Hematopoietic multipotent progenitor cell treated with erythropoietin and hydrocortisone succinate and interleukin-3 and kit ligand, for 15 days (in vitro differentiated cells): ENCODE measurements at regions not wholly inside any gene's neighbourhood (a gene's known extent, or its start where the extent isn't known, plus 50 kb on each side); places are given as distances from the start of the nearest gene placed in this dataset.
"Not testable (repeated sequence)": the region's sequence is repeated elsewhere in the genome, so short reads cannot be mapped to it uniquely, and the experiment has no call there.

Experiments
- DNase-seq: peaks from one replicate; pipeline ENCODE4 v3.0.0-alpha.2; 2015; ENCODE audit warnings: low spot score

DNA sequence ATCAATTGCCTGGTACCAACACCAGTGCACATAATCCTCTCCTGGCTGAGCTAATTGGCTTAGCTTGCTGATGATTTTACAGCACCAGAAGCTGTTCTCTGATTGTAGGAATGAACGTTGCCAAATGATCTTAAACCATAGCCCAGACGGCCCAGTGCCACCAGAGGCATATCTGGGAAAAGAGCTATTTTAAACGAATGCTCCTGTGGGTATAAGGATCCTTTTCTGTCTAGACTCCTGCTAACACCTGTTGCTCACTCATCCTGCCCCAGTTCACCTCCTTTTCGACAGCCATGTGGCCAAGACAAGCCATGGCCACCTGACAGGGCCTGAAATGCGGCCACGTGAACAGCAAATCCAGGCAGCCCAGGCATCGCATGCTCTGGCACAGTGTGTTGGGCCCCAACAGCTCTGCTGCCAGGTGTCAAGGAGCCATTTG, 289.9 kb upstream of the SLC30A5 start:
- no peak for DNase-seq

DNA sequence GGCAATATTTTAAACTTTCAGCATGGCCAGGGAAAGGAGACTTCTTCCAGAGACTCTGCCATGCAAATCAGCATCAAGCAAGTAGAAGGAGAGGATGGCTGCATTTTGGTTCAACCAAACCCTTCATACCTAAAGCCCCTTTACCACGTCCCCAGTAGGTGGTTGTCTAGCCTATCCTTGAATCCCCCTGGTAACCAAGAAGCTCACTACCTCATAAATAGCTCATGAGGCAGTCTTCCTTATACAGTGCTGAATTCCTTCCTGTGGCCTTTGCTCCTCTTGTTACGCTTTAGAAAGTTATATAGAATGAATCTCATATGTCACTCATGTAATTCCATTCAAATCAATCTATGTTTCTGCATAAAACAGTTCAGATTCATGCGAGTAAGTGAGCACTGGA, 289.5 kb upstream of the SLC30A5 start:
- no peak for DNase-seq

DNA sequence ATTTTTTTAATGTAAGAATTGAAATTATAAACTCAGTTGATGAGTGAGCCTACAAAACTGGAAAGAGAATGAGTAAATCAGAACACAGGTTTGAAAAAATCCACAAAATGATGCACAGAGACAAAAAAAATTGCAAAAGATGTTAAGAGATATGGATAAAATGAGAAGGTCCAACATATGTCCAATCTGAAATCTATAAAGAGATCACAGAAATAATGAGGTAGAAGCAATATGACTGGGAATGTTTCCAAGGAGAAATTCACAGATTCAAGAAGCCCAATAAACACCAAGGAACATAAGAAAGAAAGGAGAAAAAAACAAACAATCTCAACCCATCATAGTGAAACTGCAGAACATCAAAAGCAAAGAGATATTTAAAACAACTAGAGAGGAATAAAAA, 288.4 kb upstream of the SLC30A5 start:
- DNase-seq, result no peak

DNA sequence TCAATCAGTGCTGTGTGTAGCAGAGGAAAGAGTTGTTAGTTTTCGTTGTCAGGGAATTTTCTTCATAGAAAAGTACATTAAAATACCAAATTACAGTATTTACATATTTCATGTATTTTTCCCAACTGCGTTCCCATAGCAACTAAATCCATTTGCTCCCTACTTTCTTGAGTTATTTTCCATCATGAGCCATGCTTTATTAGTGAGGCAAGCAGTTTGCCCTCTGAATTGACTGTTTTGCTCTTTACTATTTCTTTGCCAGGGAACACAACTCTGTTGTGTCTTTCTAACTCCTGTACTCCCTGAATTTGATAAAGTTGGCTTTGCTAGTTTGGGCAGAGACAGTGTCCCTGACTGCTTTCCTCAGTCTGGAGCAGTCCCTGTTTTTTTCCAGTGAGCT, 276.2 kb upstream of the SLC30A5 start:
- no peak for DNase-seq

DNA sequence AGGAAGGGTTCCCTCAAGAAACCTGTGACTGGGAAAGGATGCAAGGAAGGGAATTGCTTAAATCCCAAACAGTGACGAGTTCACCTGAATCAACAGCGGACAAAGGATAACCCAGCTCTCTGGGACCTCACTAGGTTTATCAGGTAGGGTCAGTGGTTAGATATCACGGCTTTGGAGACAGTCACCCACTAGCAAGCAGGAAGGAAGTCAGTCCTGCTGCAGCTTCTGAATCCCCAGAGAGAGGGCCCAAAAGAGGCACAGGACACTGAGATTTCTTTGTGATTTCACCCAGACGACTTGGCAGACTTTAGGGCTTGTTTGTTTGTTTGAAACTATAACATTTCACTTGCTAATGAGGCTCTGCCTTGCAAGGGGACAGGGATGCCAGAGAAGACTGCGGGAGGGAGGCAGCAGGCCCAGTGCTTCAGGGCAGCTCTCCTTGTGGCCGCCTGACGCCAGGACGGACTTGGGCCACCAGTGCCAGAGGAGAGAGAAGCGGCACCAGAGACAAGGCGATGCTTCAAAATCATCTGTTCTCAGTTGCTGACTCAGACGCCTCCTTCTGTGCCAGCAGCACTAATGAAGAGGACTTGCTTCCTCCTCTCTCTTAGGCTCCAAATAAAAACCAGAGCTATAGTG, 275.6 kb upstream of the SLC30A5 start:
- no peak for DNase-seq

DNA sequence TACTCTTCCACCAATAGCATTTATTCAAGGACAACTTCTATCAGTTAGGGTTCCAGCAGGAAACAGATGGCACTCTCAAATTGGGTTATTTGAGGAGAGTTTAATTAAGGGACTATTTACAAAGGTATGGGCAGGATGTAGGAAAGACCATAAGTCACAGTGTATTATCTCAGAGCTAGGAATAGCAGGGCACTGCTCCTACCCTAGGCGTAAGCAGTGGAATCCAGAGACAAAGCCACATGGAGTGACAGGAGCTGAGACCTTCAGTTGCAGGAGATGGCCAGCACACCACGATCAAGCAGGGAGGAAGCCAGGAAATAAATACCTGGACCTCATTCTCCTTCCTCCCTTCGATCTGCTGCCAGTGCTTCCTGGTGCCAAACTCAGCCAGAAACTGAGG, 274.9 kb upstream of the SLC30A5 start:
- no peak for DNase-seq

DNA sequence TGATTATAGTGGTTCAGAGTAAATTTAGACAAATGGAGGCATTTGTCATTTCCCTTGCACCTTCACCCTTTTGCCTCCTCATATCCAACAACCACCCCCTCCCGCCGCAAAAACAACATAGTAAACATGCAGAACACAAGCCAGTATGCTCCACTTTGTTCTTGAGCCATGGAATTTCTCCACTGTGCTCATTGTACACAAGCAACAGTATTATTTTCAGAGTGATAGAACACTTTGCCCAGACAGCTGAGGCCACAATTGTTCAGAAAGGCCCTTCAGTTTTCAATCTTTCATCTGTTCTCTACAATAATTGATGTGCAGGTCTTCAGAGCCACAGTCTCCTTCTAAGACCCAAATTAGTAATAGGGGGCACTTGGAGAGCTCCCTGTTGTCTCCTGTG, 272.8 kb upstream of the SLC30A5 start:
- no peak for DNase-seq

DNA sequence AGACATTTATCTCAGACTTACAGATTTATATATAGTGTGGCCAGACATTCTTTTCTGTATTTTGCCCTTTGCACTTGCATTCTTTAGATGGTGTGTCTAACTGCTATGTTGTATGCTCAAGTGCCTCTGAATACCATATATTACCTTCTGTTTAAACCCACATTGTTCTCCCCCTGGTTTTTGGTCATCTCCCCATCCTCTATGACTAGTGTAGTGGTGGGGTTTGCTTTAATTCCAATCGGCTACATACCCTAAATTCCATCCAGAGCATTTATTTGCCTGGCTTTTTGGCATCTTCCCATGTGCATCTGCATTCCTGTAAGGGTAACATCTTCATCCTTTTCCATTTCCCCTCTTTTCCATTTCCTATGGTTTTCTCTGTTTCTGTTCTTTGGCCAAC, 271.0 kb upstream of the SLC30A5 start:
- no peak for DNase-seq

DNA sequence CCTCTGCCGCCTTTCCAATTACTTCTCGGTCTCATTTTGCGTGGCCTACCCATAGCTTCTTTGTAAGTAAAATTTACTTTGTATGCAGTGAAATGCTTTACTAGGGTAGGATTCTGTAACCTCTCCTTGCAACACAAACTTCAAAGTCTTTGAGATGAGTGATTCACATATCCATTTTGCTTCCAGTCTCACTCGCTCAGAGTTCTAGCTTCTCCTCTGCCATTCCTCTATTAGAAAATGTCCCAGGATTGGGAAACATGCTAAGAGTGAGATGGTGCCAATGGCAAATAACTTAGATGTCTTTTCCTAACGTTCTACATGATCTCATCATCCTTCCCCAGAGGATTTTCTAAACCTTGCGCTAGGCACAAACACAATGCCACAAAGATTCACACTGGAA, 270.5 kb upstream of the SLC30A5 start:
- no peak for DNase-seq

DNA sequence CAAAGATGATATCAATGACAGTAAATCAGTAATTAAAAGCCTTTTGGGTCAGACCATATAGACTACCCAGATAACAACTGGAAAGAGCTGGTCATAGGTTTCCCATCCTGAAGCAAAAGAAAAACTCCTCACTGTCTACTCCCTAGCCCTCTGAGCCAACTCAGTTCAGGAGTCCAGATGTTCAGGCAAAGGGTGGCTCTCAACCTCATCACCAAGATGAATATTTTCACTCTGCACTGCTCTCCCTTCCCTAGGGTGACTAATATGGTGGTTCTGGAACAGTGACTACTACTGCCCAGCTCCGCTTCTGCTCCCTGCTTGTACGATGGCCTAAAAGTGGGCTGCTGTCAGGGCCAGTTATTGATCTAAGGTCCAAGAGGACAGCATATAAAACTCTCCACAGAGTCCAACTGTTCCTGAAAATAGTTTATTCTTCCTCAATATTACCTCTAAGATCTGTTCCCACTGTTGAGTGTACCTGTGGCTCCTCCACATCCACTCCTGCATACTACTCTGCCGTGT, 263.4 kb upstream of the SLC30A5 start:
- no peak for DNase-seq

DNA sequence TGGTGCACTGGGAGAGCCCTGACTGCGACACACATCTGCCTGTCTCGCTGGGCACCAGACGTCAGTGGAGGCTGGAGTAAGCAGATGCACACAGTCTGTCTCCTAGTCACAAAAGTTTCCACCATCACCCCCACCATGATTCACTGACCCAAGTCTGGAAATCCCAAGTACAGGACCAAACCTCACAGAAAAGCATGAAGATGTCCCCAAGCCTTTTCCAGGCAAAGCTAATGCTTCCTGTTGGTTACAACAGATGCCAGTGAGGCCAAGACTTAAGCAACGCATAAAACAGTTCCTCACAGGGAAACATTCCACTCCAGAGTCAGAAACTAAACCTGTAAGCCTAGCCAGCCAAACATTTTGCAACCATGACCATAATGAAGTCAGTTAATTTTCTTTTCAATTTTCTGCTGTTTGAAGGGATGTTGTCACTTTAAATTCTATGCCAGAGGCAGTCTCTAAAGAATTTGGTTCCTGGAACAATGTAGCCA, 259.3 kb upstream of the SLC30A5 start:
- no peak for DNase-seq

DNA sequence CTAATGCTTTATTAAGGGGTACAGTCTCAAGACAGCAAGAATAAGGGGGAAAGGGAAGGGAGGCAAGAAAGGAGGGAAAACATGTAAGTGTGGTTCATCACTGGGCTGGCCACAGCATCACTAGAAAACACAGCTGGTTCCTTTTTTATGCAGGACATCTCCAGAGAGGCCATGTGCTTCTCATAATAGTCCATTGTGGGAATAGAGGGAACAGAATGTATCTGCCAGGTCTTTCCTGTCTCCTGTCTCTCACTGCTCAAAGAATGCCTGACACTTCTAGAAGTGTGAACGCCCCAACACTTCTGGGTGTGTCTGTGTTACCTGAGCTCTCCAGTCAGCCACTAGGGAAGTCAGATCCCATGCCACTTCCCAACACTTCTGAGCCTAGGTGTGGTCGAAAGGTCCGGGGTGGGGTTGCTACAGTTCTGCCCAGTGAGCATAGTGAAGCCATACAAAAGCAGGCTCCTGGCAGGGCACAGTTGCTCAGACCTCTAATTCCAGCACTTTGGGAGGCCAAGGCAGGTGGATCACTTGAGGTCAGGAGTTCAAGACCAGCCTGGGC, 255.6 kb upstream of the SLC30A5 start:
- no peak for DNase-seq

DNA sequence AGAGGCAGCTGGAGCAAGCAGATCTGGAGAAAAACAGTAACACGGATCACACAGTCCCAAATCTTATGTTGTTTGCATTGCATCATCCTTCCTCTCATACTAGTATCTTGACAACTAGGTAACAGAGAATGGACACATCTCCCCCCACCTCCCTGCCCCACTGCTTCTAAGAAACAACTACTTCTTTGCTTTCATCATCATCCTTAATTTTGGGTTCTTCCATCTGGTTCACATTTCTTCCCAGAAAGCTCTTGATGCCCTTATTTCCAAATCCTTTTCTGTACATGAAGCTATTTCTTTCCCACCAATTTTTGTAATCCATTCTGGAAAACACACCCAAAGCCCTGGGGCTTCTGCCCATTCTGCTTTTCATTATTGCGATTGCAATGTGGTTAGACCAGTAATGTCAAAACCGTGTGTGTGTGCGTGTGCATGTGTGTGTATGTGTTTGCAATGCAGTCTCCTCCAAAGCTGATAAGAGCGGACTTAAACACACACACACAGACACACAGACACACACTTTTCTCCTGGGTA, 254.7 kb upstream of the SLC30A5 start:
- no peak for DNase-seq

DNA sequence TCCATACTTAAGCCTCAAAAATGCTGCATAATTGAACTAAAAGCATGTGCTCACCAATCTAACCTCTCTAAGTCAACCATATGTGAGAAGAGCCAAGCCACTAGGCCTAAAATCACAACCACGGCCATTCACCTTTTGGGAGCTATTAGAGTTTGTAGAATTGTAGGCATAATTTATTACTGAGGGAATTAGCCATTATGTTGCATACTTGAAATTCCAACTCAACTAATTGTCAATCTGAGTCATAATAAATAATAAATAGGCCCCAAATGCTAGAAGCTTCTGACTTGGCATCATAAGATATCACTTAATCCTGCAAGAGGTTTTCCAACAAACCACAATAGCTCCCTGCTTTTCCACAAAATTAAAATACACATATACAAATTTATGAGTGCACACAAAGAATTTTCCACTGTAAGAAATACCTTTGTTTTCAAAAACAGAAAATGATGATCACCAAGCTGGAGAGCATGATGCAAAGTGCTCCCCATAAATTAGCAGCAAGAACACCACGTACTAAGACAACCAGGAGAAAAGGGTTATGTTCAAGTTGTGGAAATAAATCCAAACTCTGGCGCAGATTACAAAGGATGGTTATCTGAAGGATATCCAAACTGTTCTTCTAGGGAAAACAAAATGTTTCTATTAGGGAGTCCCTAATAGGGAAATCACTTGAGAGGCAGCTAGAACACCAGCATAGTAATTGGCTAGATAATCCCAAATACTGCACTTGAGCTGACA, 250.0 kb upstream of the SLC30A5 start:
- no peak for DNase-seq

DNA sequence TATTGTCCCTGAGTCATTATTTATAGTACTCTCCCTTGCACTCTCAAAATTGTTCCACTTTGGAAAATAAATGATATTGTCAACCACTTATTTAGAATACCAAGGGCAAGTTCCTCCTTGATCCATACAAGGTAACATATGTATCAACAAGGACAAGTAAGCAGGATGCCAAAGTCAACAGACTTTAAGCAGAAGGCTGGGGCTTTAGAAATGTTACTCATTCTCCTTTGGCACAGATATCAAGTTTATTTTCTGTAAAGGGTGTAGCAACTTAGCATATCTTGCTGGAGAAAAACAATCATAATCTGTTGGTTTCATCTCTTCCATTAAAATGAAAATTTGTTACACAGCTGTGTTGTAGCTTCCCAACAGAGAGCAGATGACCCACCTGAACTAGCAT, 248.7 kb upstream of the SLC30A5 start:
- DNase-seq, result no peak

DNA sequence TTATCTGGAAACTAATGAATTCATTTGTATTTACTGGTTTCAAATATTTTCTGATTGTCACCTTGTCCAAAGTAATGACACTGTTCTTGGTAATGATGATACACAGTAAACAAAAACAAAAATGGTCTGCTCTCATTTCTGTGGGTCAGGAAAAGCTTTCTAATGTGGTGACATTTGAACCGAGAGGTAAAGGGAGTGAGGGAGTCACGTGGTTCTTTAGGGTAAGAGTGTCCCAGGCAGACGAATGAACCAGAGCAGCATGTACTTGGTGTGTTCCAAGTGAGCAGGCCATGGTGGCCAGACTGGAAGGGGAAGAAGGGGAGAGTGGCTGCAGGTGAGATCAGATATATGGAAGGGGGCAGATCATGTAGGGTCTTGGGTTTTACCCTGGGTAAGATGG, 247.0 kb upstream of the SLC30A5 start:
- no peak for DNase-seq

DNA sequence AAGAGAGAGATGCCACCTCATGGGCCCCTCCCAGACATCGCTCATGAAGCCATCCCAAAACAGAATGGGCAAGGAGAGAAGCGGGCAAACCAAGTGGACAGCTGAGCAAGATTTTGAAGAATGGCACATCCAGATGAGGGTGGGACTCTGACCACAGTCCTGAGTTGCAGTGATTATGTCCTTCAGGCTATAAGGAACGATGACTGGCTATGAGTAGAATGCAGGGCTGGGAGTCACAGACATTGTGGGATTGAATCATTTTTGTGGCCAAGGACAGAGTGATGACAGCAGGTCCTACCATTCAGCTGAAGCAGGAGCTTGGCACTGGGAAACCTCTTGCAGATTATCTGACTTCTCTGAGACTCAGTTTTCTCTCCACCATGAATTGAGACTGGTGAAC, 245.7 kb upstream of the SLC30A5 start:
- no peak for DNase-seq

DNA sequence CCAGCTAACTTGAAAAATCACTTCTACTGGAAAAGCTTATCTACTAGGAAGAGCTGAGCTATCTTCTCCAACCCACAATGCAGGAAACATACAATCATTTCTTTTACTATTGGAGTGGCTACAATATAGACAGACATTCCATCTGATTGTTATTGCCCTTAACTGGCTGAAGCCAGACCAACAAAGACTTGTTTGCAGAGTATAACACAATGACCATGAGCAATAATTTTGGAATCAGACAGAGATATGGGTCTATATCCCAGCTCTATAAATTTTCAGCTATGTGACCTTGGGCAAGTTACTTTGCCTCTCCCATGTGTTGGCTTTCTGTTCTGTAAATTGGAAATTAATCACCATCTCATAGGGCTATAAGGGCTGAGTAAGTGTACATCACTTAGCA, 244.7 kb upstream of the SLC30A5 start:
- no peak for DNase-seq

DNA sequence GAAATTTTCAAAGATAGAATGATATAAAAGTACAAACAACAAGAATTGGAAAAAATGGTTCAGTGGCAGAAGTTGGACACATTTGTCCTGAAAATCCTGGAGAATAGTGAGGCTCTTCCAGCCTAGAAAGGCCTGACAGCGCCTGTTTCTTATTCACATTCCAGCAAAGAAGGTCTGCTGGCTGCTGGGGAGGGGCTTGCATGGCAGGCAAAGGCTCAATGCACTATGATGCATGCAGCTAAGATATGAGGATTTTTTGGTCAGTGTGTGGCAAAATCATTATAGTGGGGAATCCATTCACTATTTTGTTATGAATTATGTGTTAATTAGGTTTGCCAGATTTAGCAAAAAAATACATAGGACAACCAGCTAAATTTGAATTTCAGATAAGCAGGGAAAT, 243.9 kb upstream of the SLC30A5 start:
- DNase-seq, result no peak

DNA sequence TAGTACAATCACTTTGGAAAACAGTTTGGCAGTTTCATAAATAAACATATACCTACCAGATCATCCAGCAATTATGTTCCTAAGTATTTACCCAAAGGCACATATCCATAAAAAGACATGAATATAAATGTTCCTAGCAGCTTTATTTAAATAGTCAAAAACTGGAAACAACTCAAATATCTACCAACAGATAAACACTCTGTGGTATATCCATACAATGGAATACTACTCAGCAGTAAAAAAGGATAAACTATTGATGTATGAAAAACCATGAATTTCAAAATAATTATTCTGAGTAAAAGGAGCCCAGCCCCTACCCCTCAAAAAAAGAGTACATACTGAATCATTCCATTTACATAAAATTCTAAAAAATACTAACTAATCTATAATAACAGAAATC, 232.7 kb upstream of the SLC30A5 start:
- no peak for DNase-seq

DNA sequence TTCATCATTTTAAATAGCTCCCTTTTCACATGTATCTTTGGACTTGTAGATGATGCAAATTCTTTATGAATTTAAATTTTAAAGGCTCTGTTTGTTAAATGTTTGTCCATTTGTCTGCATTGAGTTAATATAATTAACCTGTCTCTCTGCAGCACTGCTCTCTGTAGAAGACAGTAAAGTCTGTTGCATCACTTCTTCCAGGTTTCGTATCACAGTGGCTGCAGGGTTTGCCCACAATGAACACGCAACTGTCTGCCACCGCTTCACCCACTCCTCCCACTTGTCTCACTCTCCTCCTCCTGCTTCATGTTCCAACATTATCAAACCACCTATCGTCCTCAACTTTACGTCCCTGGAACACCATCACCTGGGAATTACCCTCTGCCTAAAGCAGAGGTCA, 231.3 kb upstream of the SLC30A5 start:
- DNase-seq, result no peak

DNA sequence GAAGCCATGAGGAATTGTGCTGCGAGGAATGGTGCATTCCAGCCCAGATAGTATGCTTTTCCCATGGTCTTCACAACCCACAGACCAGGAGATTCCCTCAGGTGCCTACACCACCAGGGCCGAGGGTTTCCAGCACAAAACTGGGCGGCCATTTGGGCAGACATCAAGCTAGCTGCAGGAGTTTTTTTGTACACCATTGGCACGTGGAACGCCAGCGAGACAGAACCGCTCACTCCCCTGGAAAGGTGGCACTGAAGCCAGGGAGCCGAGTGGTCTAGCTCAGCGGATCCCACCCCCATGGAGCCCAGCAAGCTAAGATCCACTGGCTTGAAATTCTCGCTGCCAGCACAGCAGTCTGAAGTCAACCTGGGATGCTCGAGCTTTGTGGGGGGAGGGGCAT, 228.6 kb upstream of the SLC30A5 start:
- DNase-seq, result not testable (repeated sequence)
